Gastrocnemius medialis (tissue), 4 donors: ENCODE measurements at regions not wholly inside any gene's neighbourhood (a gene's known extent, or its start where the extent isn't known, plus 50 kb on each side); places are given as distances from the start of the nearest gene placed in this dataset.

Source experiments
- ATAC-seq, 2 donors: fragments of 150-250 bp; one replicate each; pipeline ENCODE4 v1.9.1; 2016
- DNase-seq, 2 donors: peaks; one replicate each; pipeline ENCODE4 v3.0.0-alpha.2; 2019
- H3K27ac ChIP-seq, 4 donors: fragments of 200-600 bp; sonication (generic); 1 replicate in 1 of 4; 2 replicates in 3 of 4; pipeline ENCODE4 v1.5.1; 2016 to 2018; ENCODE audit warnings: mild to moderate bottlenecking in 2 of 4, moderate library complexity in 1 of 4
- H3K27me3 ChIP-seq, 3 donors: fragments of 200-600 bp; sonication (generic) in 2 of 3; 1 replicate in 1 of 3; 2 replicates in 2 of 3; pipeline versions ENCODE4 v1.5.1 to v1.6.0; 2016 to 2019; ENCODE audit warnings: mild to moderate bottlenecking in 1 of 3, moderate library complexity in 1 of 3
- H3K36me3 ChIP-seq, 2 donors: fragments of 200-600 bp; sonication (generic) in 1 of 2; one replicate each; pipeline ENCODE4 v1.5.1; 2017 to 2018
- H3K4me1 ChIP-seq, 2 donors: fragments of 200-600 bp; sonication (generic) in 1 of 2; one replicate each; pipeline ENCODE4 v1.5.1; 2016 to 2017; ENCODE audit warnings: mild to moderate bottlenecking in 2 of 2
- H3K4me3 ChIP-seq, 4 donors: fragments of 200-600 bp; sonication (generic) in 3 of 4; 1 replicate in 1 of 4; 2 replicates in 3 of 4; pipeline ENCODE4 v1.5.1; 2016 to 2019; ENCODE audit warnings: mild to moderate bottlenecking in 2 of 4
- H3K9me3 ChIP-seq, 3 donors: fragments of 200-600 bp; sonication (generic) in 2 of 3; 1 replicate in 1 of 3; 2 replicates in 2 of 3; pipeline ENCODE4 v1.5.1; 2016 to 2019
- CTCF ChIP-seq, 5 experiments: fragments of 450-650 bp in 3 of 5; fragments of 200-600 bp in 2 of 5; sonication (generic) in 2 of 5; IDR thresholded peaks in 4 of 5; conservative IDR thresholded peaks in 1 of 5; 1 replicate in 4 of 5; 2 replicates in 1 of 5; pipeline ENCODE4 v1.5.1; 2016 to 2019; ENCODE audit warnings: antibody characterized with exemption in 5 of 5, mild to moderate bottlenecking in 3 of 5, moderate library complexity in 3 of 5
- POLR2A ChIP-seq, 2 donors: fragments of 450-650 bp; IDR thresholded peaks; one replicate each; pipeline ENCODE4 v1.6.1; 2017; ENCODE audit warnings: antibody characterized with exemption in 2 of 2, mild to moderate bottlenecking in 2 of 2, moderate library complexity in 2 of 2
- in situ Hi-C, 4 donors: fragments of 200-750 bp; cut with MboI; loops; one replicate each; pipeline versions ENCODE4 v1.15.0 to v1.8.0; 2017; ENCODE audit warnings: low sequenced_read_pairs in 4 of 4
- intact Hi-C: fragments of 100-400 bp; cut with DNase I; formaldehyde crosslinking; loops from one replicate; pipeline ENCODE4 v1.15.1; 2023; ENCODE audit warnings: low total_unique reads

- intact Hi-C loops: no loop called here
- H3K9me3 ChIP-seq: peaks cover 0 to 13% (median 0%) of the 10 kb centered on the region in 3 donors
- H3K36me3 ChIP-seq: no peaks in the 10 kb centered on the region
- peaks cover 0 to 9% (median 8%) of the 10 kb centered on the region in 3 donors for H3K27me3 ChIP-seq
- in situ Hi-C loops: loop anchor here (5.0 to 10.0 kb wide), 2 partner anchors 195 to 197 kb away; no protein-coding TSS in a partner anchor
- H3K4me3 ChIP-seq: no peak overlapping the region
- DNase-seq: no peak
- H3K4me1 ChIP-seq: no peaks in the 10 kb centered on the region
- ATAC-seq: no peak
- no peak overlapping the region for H3K27ac ChIP-seq
- no peak for TF ChIP-seq POLR2A (IDR thresholded peaks at IDR 0.05)
- no peak for TF ChIP-seq CTCF (IDR thresholded peaks at IDR 0.05 in 4 of 5, conservative IDR thresholded peaks at IDR 0.05 in 1 of 5)
These were observed 120.6 kb downstream of the IRF8 start for GRCh38 chr16:86019446-86020047.

GRCh38 chr16:86020971-86021370 is 122.0 kb downstream of the IRF8 start:
- in situ Hi-C loops: no loop called here
- Histone ChIP-seq H3K27me3 (peaks cover 0 to 9% (median 8%) of the 10 kb centered on the region in 3 donors), H3K4me1 (no peaks in the 10 kb centered on the region), H3K9me3 (peaks cover 0 to 24% (median 0%) of the 10 kb centered on the region in 3 donors), H3K27ac (no peak overlapping the region), H3K4me3 (no peak overlapping the region), H3K36me3 (no peaks in the 10 kb centered on the region)
- ATAC-seq (no peak), DNase-seq (no peak)
- TF ChIP-seq POLR2A (IDR thresholded peaks at IDR 0.05) (no peak), CTCF (IDR thresholded peaks at IDR 0.05 in 4 of 5, conservative IDR thresholded peaks at IDR 0.05 in 1 of 5) (no peak)
- intact Hi-C loops: no loop called here

DNA sequence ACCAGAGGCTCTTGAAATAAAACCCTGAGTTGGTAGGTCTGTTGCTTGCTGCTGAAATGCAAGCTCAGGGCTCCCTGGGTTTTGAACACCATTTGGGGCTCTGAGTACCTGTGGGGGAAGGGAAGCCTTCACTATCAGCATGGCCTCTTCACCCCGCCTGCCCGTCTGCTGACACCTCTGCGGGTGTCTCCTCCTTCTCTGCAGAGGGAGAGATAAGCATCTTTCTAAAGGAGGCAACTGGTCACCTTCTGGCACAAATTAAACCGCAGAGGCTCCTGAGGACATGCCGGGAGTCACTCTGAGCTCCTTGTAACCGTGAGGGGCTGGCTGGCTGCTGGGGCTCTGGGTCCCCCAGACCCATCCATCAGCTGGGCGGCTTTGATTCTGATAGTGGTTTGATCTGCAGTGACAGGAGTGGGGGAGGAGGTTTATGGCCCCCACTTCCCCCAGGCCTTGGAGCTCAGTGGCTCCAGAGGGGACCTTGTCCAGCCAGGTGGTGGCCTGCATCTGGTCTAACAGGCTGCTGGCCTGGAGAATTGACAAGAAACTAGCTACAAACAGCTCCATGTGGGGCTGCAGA is 123.5 kb downstream of the IRF8 start:
- ATAC-seq (no peak), DNase-seq (no peak)
- H3K36me3 ChIP-seq: no peaks in the 10 kb centered on the region
- H3K27ac ChIP-seq: no peak overlapping the region
- peaks cover 0 to 24% (median 0%) of the 10 kb centered on the region in 3 donors for H3K9me3 ChIP-seq
- H3K4me3 ChIP-seq: no peak overlapping the region
- TF ChIP-seq CTCF (IDR thresholded peaks at IDR 0.05 in 4 of 5, conservative IDR thresholded peaks at IDR 0.05 in 1 of 5): no peak
- TF ChIP-seq POLR2A (IDR thresholded peaks at IDR 0.05): no peak
- H3K4me1 ChIP-seq: no peaks in the 10 kb centered on the region
- in situ Hi-C loops (no loop called here), intact Hi-C loops (no loop called here)
- peaks cover 0 to 9% (median 8%) of the 10 kb centered on the region in 3 donors for H3K27me3 ChIP-seq

DNA sequence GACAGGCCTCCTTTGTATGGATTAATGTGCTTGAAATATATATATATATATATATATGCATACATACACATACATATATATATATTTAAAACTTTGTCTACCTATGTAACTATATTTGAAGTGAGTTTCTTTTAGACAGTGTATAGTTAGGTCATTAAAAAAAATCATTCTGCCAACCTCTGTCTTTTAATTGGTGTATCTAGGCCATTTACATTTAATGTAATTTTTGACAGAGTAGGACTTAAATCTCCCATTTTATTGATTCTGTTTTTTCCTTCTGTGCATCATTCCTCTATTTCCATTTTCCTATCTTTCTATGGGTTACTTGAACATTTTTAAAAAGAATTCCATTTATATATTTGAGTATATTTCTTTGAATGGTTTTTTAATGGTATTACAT is 125.2 kb downstream of the IRF8 start:
- DNase-seq (no peak), ATAC-seq (no peak)
- no peak overlapping the region for H3K27ac ChIP-seq
- H3K9me3 ChIP-seq: peaks cover 0 to 24% (median 0%) of the 10 kb centered on the region in 3 donors
- H3K36me3 ChIP-seq: no peaks in the 10 kb centered on the region
- TF ChIP-seq POLR2A (IDR thresholded peaks at IDR 0.05): no peak
- TF ChIP-seq CTCF (IDR thresholded peaks at IDR 0.05 in 4 of 5, conservative IDR thresholded peaks at IDR 0.05 in 1 of 5): no peak
- in situ Hi-C loops (no loop called here), intact Hi-C loops (no loop called here)
- H3K27me3 ChIP-seq: peaks cover 0 to 13% (median 8%) of the 10 kb centered on the region in 3 donors
- H3K4me1 ChIP-seq: no peaks in the 10 kb centered on the region
- no peak overlapping the region for H3K4me3 ChIP-seq
